Adipose tissue (tissue), 3 donors: ENCODE measurements at regions not wholly inside any gene's neighbourhood (a gene's known extent, or its start where the extent isn't known, plus 50 kb on each side); places are given as distances from the start of the nearest gene placed in this dataset.

Experiments used
- H3K27ac ChIP-seq: one replicate; pipeline ENCODE4 v1.5.1; 2013; ENCODE audit warnings: low read depth, low read length
- WGBS, 3 donors: extraction: QIAGEN DNeasy Blood & Tissue Kit; methylation state at CpG; one replicate each; pipeline ENCODE4 v1.1.7; 2013; 5-methylcytosine and 5-hydroxymethylcytosine counted together
- donor health status: healthy with polysubstance abuse.
- donor health status: Bipolar disorder and iron deficiency.
- donor health status: healthy.

- WGBS, 3 donors: 61 to 85% (median 79%) methylated on average over 3 of the region's 3 CpGs
- H3K27ac ChIP-seq: no peak overlapping the region
Observed at GRCh38 chr12:92464911-92465310, 237.9 kb upstream of the PLEKHG7 start.

GRCh38 chr12:92463171-92463570 is 239.6 kb upstream of the PLEKHG7 start:
- WGBS, 3 donors: 91 to 97% (median 96%) methylated on average over 2 of the region's 2 CpGs
- H3K27ac ChIP-seq: no peak overlapping the region

- 81 to 89% (median 87%) methylated on average over 1 of the region's 1 CpG for WGBS, 3 donors
- no peak overlapping the region for H3K27ac ChIP-seq
Observed at GRCh38 chr12:92462527-92462926, 240.3 kb upstream of the PLEKHG7 start.

- H3K27ac ChIP-seq: no peak overlapping the region
- 52 to 86% (median 63%) methylated on average over 3 of the region's 3 CpGs for WGBS, 3 donors
Observed at GRCh38 chr12:92462049-92462448, 240.7 kb upstream of the PLEKHG7 start.

GRCh38 chr12:92459850-92460249 is 242.9 kb upstream of the PLEKHG7 start:
- no peak overlapping the region for H3K27ac ChIP-seq

GRCh38 chr12:92458996-92459395 is 243.8 kb upstream of the PLEKHG7 start:
- H3K27ac ChIP-seq: no peak overlapping the region
- 95 to 99% (median 95%) methylated on average over 4 of the region's 4 CpGs for WGBS, 3 donors

- 53 to 82% (median 78%) methylated on average over 4 of the region's 4 CpGs for WGBS, 3 donors
- H3K27ac ChIP-seq: no peak overlapping the region
Observed at GRCh38 chr12:92457458-92458180, 245.2 kb upstream of the PLEKHG7 start.

GRCh38 chr12:92452763-92453162 is 250.0 kb upstream of the PLEKHG7 start:
- no peak overlapping the region for H3K27ac ChIP-seq

GRCh38 chr12:92446083-92446460 is 256.7 kb upstream of the PLEKHG7 start:
- H3K27ac ChIP-seq: no peak overlapping the region
- WGBS, 3 donors: 86 to 100% (median 95%) methylated on average over 1 of the region's 1 CpG

GRCh38 chr12:92445253-92446082 is 257.3 kb upstream of the PLEKHG7 start:
- 50 to 66% (median 53%) methylated on average over 10 of the region's 10 CpGs for WGBS, 3 donors

GRCh38 chr12:92444763-92445162 is 258.0 kb upstream of the PLEKHG7 start:
- WGBS, 3 donors: 61 to 91% (median 63%) methylated on average over 9 of the region's 9 CpGs
- no peak overlapping the region for H3K27ac ChIP-seq

More at GRCh38 chr12:92445253-92446082, 257.3 kb upstream of the PLEKHG7 start:
- no peak overlapping the region for H3K27ac ChIP-seq

- 56 to 86% (median 77%) methylated on average over 3 of the region's 3 CpGs for WGBS, 3 donors
- H3K27ac ChIP-seq: no peak overlapping the region
Observed at GRCh38 chr12:92442782-92443181, 260.0 kb upstream of the PLEKHG7 start.

GRCh38 chr12:92440072-92440471 is 262.7 kb upstream of the PLEKHG7 start:
- 85 to 92% (median 88%) methylated on average over 4 of the region's 4 CpGs for WGBS, 3 donors
- no peak overlapping the region for H3K27ac ChIP-seq

- WGBS, 3 donors: 35 to 89% (median 61%) methylated on average over 1 of the region's 1 CpG
- no peak overlapping the region for H3K27ac ChIP-seq
Observed at GRCh38 chr12:92439420-92439805, 263.4 kb upstream of the PLEKHG7 start.

- WGBS, 3 donors: 70 to 93% (median 89%) methylated on average over 4 of the region's 4 CpGs
- H3K27ac ChIP-seq: no peak overlapping the region
Observed at GRCh38 chr12:92438641-92439419, 264.0 kb upstream of the PLEKHG7 start.

- WGBS, 3 donors: 40 to 65% (median 63%) methylated on average over 1 of the region's 1 CpG
- no peak overlapping the region for H3K27ac ChIP-seq
Observed at GRCh38 chr12:92437452-92437851, 265.3 kb upstream of the PLEKHG7 start.

GRCh38 chr12:92436856-92437255 is 265.9 kb upstream of the PLEKHG7 start:
- WGBS, 3 donors: 64 to 81% (median 80%) methylated on average over 2 of the region's 2 CpGs
- H3K27ac ChIP-seq: no peak overlapping the region

GRCh38 chr12:92434607-92435025 is 268.2 kb upstream of the PLEKHG7 start:
- 72 to 80% (median 78%) methylated on average over 1 of the region's 1 CpG for WGBS, 3 donors
- H3K27ac ChIP-seq: no peak overlapping the region
